ENCODE measurements at regions not wholly inside any gene's neighbourhood (a gene's known extent, or its start where the extent isn't known, plus 50 kb on each side); places are given as distances from the start of the nearest gene placed in this dataset.

DNA sequence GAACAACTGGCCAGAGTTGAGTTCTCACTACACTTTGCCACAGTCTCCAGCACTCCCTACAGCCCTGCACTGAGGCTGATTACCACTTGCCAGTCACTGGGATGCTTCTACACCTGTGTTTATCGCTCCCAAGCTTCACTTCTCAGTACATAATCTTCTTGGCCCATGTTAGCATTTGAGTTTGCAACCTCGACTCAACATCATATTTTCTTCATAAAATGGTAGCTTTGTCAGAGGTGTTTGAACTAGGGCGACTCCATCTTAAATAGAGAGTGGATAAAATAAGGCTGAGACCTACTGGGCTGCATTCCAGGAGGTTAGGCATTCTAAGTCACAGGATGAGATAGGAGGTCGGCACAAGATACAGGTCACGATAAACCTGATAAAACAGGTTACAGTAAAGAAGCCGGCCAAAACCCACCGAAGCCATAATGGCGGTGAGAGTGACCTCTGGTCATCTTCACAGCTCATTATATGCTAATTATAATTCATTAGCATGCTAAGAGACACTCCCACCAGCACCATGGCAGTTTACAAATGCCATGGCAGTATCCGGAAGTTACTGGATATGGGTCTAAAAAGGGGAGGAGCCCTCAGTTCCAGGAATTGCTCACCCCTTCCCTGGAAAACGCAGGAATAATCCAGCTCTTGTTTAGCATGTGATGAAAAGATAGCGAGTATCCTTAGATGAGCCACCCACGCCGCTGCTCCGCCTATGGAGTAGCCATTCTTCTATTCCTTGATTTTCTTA, 105.8 kb upstream of the KLF6 start (continued):
- TF ChIP-seq, protein P1, sequence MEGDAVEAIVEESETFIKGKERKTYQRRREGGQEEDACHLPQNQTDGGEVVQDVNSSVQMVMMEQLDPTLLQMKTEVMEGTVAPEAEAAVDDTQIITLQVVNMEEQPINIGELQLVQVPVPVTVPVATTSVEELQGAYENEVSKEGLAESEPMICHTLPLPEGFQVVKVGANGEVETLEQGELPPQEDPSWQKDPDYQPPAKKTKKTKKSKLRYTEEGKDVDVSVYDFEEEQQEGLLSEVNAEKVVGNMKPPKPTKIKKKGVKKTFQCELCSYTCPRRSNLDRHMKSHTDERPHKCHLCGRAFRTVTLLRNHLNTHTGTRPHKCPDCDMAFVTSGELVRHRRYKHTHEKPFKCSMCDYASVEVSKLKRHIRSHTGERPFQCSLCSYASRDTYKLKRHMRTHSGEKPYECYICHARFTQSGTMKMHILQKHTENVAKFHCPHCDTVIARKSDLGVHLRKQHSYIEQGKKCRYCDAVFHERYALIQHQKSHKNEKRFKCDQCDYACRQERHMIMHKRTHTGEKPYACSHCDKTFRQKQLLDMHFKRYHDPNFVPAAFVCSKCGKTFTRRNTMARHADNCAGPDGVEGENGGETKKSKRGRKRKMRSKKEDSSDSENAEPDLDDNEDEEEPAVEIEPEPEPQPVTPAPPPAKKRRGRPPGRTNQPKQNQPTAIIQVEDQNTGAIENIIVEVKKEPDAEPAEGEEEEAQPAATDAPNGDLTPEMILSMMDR (IDR thresholded peaks at IDR 0.05 in 2 of 3, conservative IDR thresholded peaks at IDR 0.05 in 1 of 3; ENCODE audit: insufficient read depth in 2 of 3, low read depth in 1 of 3, low read length in 3 of 3) = no peak
- TF ChIP-seq SMAD4 (CRISPR knock-in tag; conservative IDR thresholded peaks at IDR 0.05) (peak; percentile 99), TCF7 (IDR thresholded peaks at IDR 0.05; ENCODE audit: borderline replicate concordance) (no peak), ZNF134 (CRISPR knock-in tag; conservative IDR thresholded peaks at IDR 0.05) (peak; percentile 86), MECOM (CRISPR knock-in tag; IDR thresholded peaks at IDR 0.05) (peak; percentile 99), ZNF121 (CRISPR knock-in tag; conservative IDR thresholded peaks at IDR 0.05) (no peak), PPARD (CRISPR knock-in tag; IDR thresholded peaks at IDR 0.05) (peak; percentile 74; the same call in 1 of the 2 replicates), NFXL1 (CRISPR knock-in tag; IDR thresholded peaks at IDR 0.05) (peak; percentile 98), BHLHE40 (IDR thresholded peaks at IDR 0.05; ENCODE audit: low read length) (no peak), ARNT (IDR thresholded peaks at IDR 0.05) (peak in 1 of 2 experiments; percentile 77; a peak in 1 of 4 replicates), RFX1 (IDR thresholded peaks at IDR 0.05) (peak; percentile 22; the same call in 1 of the 2 replicates), IFI16 (CRISPR knock-in tag; IDR thresholded peaks at IDR 0.05) (peak; percentile 89), PML (IDR thresholded peaks at IDR 0.05; ENCODE audit: low read length) (no peak), ZNF589 (CRISPR knock-in tag; IDR thresholded peaks at IDR 0.05; ENCODE audit: low read depth) (peak; percentile 100), HMG20A (CRISPR knock-in tag; conservative IDR thresholded peaks at IDR 0.05) (0 out of 2 replicates have a peak, but pooled peaks have one; percentile 71), POLR2AphosphoS5 (IDR thresholded peaks at IDR 0.05; ENCODE audit: control insufficient read depth, insufficient read depth, low read depth, low read length) (no peak), NR2C2 (CRISPR knock-in tag; IDR thresholded peaks at IDR 0.05) (no peak), NR2C2 (tag; IDR thresholded peaks at IDR 0.05) (peak; percentile 95), ZNF79 (CRISPR knock-in tag; IDR thresholded peaks at IDR 0.05; ENCODE audit: low read depth) (peak; percentile 97), ZNF165 (CRISPR knock-in tag; IDR thresholded peaks at IDR 0.05; ENCODE audit: borderline replicate concordance) (peak; percentile 97), RAD21 (CRISPR knock-in tag; conservative IDR thresholded peaks at IDR 0.05 in 1 of 2, IDR thresholded peaks at IDR 0.05 in 1 of 2) (peak in 1 of 2 experiments; percentile 41; a peak in 1 of 4 replicates)
- TF ChIP-seq, protein P2, sequence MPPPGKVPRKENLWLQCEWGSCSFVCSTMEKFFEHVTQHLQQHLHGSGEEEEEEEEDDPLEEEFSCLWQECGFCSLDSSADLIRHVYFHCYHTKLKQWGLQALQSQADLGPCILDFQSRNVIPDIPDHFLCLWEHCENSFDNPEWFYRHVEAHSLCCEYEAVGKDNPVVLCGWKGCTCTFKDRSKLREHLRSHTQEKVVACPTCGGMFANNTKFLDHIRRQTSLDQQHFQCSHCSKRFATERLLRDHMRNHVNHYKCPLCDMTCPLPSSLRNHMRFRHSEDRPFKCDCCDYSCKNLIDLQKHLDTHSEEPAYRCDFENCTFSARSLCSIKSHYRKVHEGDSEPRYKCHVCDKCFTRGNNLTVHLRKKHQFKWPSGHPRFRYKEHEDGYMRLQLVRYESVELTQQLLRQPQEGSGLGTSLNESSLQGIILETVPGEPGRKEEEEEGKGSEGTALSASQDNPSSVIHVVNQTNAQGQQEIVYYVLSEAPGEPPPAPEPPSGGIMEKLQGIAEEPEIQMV (tag; conservative IDR thresholded peaks at IDR 0.05; ENCODE audit: low read depth) = peak; percentile 96
- TF ChIP-seq, protein P3, sequence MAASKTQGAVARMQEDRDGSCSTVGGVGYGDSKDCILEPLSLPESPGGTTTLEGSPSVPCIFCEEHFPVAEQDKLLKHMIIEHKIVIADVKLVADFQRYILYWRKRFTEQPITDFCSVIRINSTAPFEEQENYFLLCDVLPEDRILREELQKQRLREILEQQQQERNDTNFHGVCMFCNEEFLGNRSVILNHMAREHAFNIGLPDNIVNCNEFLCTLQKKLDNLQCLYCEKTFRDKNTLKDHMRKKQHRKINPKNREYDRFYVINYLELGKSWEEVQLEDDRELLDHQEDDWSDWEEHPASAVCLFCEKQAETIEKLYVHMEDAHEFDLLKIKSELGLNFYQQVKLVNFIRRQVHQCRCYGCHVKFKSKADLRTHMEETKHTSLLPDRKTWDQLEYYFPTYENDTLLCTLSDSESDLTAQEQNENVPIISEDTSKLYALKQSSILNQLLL (CRISPR knock-in tag; IDR thresholded peaks at IDR 0.05; ENCODE audit: borderline replicate concordance) = no peak
- TF ChIP-seq, protein P4, sequence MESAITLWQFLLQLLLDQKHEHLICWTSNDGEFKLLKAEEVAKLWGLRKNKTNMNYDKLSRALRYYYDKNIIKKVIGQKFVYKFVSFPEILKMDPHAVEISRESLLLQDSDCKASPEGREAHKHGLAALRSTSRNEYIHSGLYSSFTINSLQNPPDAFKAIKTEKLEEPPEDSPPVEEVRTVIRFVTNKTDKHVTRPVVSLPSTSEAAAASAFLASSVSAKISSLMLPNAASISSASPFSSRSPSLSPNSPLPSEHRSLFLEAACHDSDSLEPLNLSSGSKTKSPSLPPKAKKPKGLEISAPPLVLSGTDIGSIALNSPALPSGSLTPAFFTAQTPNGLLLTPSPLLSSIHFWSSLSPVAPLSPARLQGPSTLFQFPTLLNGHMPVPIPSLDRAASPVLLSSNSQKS (CRISPR knock-in tag; IDR thresholded peaks at IDR 0.05) = peak; percentile 95

Data from K562 (cell line).